GM23338 (cell line): ENCODE measurements at regions not wholly inside any gene's neighbourhood (a gene's known extent, or its start where the extent isn't known, plus 50 kb on each side); places are given as distances from the start of the nearest gene placed in this dataset.

Source experiments
- ATAC-seq: fragments of 200-7000 bp; cut with Tn5 transposase; 3 replicates; pipeline ENCODE4 v1.9.1; 2020
- DNase-seq: peaks from one replicate; pipeline ENCODE4 v3.0.0-alpha.2; 2015; ENCODE audit warnings: low spot score
- H2AFZ ChIP-seq: fragments of 200-600 bp; sonication (generic); 2 replicates; pipeline ENCODE4 v1.8.0; 2016; ENCODE audit warnings: antibody characterized with exemption, mild to moderate bottlenecking, moderate library complexity
- H3F3A ChIP-seq: fragments of 200-600 bp; sonication (generic); replicated peaks from 2 replicates; pipeline ENCODE4 v1.8.0; 2017; ENCODE audit warnings: antibody characterized with exemption, mixed run types, low read depth
- H3K27ac ChIP-seq: fragments of 200-600 bp; sonication (generic); 2 replicates; pipeline ENCODE4 v1.6.1; 2016; ENCODE audit warnings: low read depth
- H3K27me3 ChIP-seq: fragments of 200-600 bp; sonication (generic); 2 replicates; pipeline ENCODE4 v1.8.0; 2016; ENCODE audit warnings: mild to moderate bottlenecking, mixed run types, moderate library complexity; ENCODE audit not compliant: insufficient read depth
- H3K36me3 ChIP-seq: fragments of 200-600 bp; sonication (generic); 2 replicates; pipeline ENCODE4 v1.8.0; 2016; ENCODE audit warnings: mild to moderate bottlenecking; ENCODE audit not compliant: insufficient read depth
- H3K4me1 ChIP-seq: fragments of 200-600 bp; sonication (generic); 2 replicates; pipeline ENCODE4 v1.8.0; 2016; ENCODE audit warnings: mild to moderate bottlenecking, moderate library complexity; ENCODE audit not compliant: insufficient read depth
- H3K4me2 ChIP-seq: fragments of 200-600 bp; sonication (generic); 2 replicates; pipeline ENCODE4 v1.7.1; 2017; ENCODE audit warnings: mixed run types
- H3K4me3 ChIP-seq: fragments of 200-600 bp; sonication (generic); 2 replicates; pipeline ENCODE4 v1.6.1; 2016; ENCODE audit warnings: mixed run types
- H3K79me2 ChIP-seq: fragments of 200-600 bp; sonication (generic); replicated peaks from 2 replicates; pipeline ENCODE4 v1.8.0; 2017; ENCODE audit warnings: mild to moderate bottlenecking; ENCODE audit not compliant: insufficient read depth
- H3K9me2 ChIP-seq: fragments of 200-600 bp; sonication (generic); 2 replicates; pipeline ENCODE4 v1.8.0; 2017; ENCODE audit not compliant: insufficient read depth
- H4K20me1 ChIP-seq: fragments of 200-600 bp; sonication (generic); replicated peaks from 2 replicates; pipeline ENCODE4 v1.8.0; 2017; ENCODE audit warnings: mild to moderate bottlenecking; ENCODE audit not compliant: insufficient read depth
- H3K27ac Mint-ChIP-seq: 2 replicates; pipeline ENCODE4 v1.8.0; 2020; ENCODE audit warnings: inconsistent platforms, mild to moderate bottlenecking, moderate library complexity, mixed read lengths
- H3K27me3 Mint-ChIP-seq: 3 replicates; pipeline ENCODE4 v1.8.0; 2022; ENCODE audit warnings: low read depth, mild to moderate bottlenecking, moderate library complexity, mixed read lengths, inconsistent platforms; ENCODE audit not compliant: insufficient read depth, poor library complexity
- H3K36me3 Mint-ChIP-seq: 3 replicates; pipeline ENCODE4 v1.8.0; 2021; ENCODE audit warnings: low read depth, mild to moderate bottlenecking, inconsistent platforms, moderate library complexity, mixed read lengths
- H3K4me1 Mint-ChIP-seq: 3 replicates; pipeline ENCODE4 v1.8.0; 2020; ENCODE audit warnings: mild to moderate bottlenecking, inconsistent platforms, mixed read lengths
- H3K4me3 Mint-ChIP-seq: 3 replicates; pipeline ENCODE4 v1.8.0; 2021; ENCODE audit warnings: moderate library complexity, mild to moderate bottlenecking, inconsistent platforms, mixed read lengths
- H3K9me3 Mint-ChIP-seq: 3 replicates; pipeline ENCODE4 v1.8.0; 2020; ENCODE audit warnings: moderate library complexity, mild to moderate bottlenecking, inconsistent platforms, mixed read lengths
- CREB1 ChIP-seq: fragments of 250-450 bp; sonication (Bioruptor Pico); IDR thresholded peaks from 2 replicates; pipeline ENCODE4 v1.5.0; 2020; ENCODE audit warnings: low read depth, mild to moderate bottlenecking, moderate library complexity
- ETS1 ChIP-seq: IDR thresholded peaks from 2 replicates; pipeline ENCODE4 v1.6.1; 2016; ENCODE audit warnings: antibody characterized with exemption
- EZH2 ChIP-seq: fragments of 200-600 bp; sonication (generic); IDR thresholded peaks from one replicate; pipeline ENCODE4 v1.8.0; 2017; ENCODE audit warnings: antibody characterized with exemption, mild to moderate bottlenecking, low read depth; ENCODE audit not compliant: unreplicated experiment
- EZH2phosphoT487 ChIP-seq: fragments of 200-600 bp; sonication (generic); IDR thresholded peaks from one replicate; pipeline ENCODE4 v1.8.1; 2018; ENCODE audit warnings: antibody characterized with exemption; ENCODE audit not compliant: unreplicated experiment
- JUNB ChIP-seq: IDR thresholded peaks from one replicate; pipeline ENCODE4 v1.6.1; 2016; ENCODE audit warnings: antibody characterized with exemption; ENCODE audit not compliant: unreplicated experiment
- NANOG ChIP-seq: IDR thresholded peaks from 2 replicates; pipeline ENCODE4 v1.6.1; 2016; ENCODE audit warnings: antibody characterized with exemption, borderline replicate concordance
- POLR2AphosphoS5 ChIP-seq: IDR thresholded peaks from 2 replicates; pipeline ENCODE4 v1.6.1; 2016; ENCODE audit warnings: antibody characterized with exemption, low read depth
- REST ChIP-seq: IDR thresholded peaks from one replicate; pipeline ENCODE4 v1.6.1; 2018; ENCODE audit warnings: antibody characterized with exemption; ENCODE audit not compliant: unreplicated experiment
- STAT1 ChIP-seq: IDR thresholded peaks from one replicate; pipeline ENCODE4 v1.6.1; 2016; ENCODE audit warnings: antibody characterized with exemption; ENCODE audit not compliant: unreplicated experiment
- ZNF114 ChIP-seq: fragments of 250-450 bp; sonication (Bioruptor Pico); IDR thresholded peaks from 2 replicates; pipeline ENCODE4 v1.5.0; 2020; ENCODE audit warnings: mild to moderate bottlenecking, moderate library complexity
- ZNF331 ChIP-seq: fragments of 250-450 bp; sonication (Bioruptor Pico); IDR thresholded peaks from 2 replicates; pipeline ENCODE4 v1.5.0; 2020; ENCODE audit warnings: low read depth, mild to moderate bottlenecking, moderate library complexity
- TF ChIP-seq, protein P1 (sequence below): fragments of 250-450 bp; sonication (Bioruptor Pico); IDR thresholded peaks from 2 replicates; pipeline ENCODE4 v1.5.0; 2020; ENCODE audit warnings: mild to moderate bottlenecking, moderate library complexity

- TF ChIP-seq ZNF331 (no peak), EZH2phosphoT487 (no peak), NANOG (no peak), POLR2AphosphoS5 (no peak), ZNF114 (CRISPR knock-in tag) (no peak), STAT1 (no peak), EZH2 (no peak), REST (no peak)
These were observed 424.5 kb downstream of the VRK1 start (continued) for GRCh38 chr14:97221572-97222285.

DNA sequence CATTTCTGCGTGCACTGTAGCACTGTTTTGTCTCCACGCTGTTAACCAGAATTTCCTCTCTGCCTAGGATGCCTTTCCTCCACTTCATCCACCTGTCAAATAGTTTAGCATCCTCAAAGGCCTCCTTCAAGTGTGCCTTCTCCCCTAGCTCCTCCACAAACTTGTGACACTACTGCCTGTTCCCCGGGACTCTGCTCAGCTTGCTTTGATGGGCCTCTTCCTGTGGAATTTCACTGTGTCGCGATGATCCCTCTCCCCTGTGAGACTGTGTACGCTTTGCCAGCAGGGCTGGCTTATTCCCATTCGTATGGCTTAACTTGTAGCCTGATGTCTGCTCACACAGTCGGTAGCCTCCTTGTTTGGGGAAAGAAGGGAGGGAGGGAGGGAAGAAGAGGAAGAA lies 426.8 kb downstream of the VRK1 start:
- Histone ChIP-seq H2AFZ (0 out of 2 replicates have a peak overlapping the region, but pooled peaks have one; percentile 59), H3K4me3 (no peak overlapping the region), H3K27me3 (peaks cover 12% of the 10 kb centered on the region), H3K4me2 (no peak overlapping the region), H3K36me3 (no peaks in the 10 kb centered on the region), H3F3A (no peaks in the 10 kb centered on the region), H4K20me1 (no peaks in the 10 kb centered on the region), H3K27ac (no peak overlapping the region), H3K4me1 (peaks cover 8% of the 10 kb centered on the region), H3K79me2 (no peaks in the 10 kb centered on the region), H3K9me2 (no peaks in the 10 kb centered on the region)
- ATAC-seq (no peak), DNase-seq (no peak)
- H3K9me3 Mint-ChIP-seq: no peaks in the 10 kb centered on the region
- no peaks in the 10 kb centered on the region for H3K36me3 Mint-ChIP-seq
- H3K27me3 Mint-ChIP-seq: peaks cover 4% of the 10 kb centered on the region
- TF ChIP-seq, protein P1, sequence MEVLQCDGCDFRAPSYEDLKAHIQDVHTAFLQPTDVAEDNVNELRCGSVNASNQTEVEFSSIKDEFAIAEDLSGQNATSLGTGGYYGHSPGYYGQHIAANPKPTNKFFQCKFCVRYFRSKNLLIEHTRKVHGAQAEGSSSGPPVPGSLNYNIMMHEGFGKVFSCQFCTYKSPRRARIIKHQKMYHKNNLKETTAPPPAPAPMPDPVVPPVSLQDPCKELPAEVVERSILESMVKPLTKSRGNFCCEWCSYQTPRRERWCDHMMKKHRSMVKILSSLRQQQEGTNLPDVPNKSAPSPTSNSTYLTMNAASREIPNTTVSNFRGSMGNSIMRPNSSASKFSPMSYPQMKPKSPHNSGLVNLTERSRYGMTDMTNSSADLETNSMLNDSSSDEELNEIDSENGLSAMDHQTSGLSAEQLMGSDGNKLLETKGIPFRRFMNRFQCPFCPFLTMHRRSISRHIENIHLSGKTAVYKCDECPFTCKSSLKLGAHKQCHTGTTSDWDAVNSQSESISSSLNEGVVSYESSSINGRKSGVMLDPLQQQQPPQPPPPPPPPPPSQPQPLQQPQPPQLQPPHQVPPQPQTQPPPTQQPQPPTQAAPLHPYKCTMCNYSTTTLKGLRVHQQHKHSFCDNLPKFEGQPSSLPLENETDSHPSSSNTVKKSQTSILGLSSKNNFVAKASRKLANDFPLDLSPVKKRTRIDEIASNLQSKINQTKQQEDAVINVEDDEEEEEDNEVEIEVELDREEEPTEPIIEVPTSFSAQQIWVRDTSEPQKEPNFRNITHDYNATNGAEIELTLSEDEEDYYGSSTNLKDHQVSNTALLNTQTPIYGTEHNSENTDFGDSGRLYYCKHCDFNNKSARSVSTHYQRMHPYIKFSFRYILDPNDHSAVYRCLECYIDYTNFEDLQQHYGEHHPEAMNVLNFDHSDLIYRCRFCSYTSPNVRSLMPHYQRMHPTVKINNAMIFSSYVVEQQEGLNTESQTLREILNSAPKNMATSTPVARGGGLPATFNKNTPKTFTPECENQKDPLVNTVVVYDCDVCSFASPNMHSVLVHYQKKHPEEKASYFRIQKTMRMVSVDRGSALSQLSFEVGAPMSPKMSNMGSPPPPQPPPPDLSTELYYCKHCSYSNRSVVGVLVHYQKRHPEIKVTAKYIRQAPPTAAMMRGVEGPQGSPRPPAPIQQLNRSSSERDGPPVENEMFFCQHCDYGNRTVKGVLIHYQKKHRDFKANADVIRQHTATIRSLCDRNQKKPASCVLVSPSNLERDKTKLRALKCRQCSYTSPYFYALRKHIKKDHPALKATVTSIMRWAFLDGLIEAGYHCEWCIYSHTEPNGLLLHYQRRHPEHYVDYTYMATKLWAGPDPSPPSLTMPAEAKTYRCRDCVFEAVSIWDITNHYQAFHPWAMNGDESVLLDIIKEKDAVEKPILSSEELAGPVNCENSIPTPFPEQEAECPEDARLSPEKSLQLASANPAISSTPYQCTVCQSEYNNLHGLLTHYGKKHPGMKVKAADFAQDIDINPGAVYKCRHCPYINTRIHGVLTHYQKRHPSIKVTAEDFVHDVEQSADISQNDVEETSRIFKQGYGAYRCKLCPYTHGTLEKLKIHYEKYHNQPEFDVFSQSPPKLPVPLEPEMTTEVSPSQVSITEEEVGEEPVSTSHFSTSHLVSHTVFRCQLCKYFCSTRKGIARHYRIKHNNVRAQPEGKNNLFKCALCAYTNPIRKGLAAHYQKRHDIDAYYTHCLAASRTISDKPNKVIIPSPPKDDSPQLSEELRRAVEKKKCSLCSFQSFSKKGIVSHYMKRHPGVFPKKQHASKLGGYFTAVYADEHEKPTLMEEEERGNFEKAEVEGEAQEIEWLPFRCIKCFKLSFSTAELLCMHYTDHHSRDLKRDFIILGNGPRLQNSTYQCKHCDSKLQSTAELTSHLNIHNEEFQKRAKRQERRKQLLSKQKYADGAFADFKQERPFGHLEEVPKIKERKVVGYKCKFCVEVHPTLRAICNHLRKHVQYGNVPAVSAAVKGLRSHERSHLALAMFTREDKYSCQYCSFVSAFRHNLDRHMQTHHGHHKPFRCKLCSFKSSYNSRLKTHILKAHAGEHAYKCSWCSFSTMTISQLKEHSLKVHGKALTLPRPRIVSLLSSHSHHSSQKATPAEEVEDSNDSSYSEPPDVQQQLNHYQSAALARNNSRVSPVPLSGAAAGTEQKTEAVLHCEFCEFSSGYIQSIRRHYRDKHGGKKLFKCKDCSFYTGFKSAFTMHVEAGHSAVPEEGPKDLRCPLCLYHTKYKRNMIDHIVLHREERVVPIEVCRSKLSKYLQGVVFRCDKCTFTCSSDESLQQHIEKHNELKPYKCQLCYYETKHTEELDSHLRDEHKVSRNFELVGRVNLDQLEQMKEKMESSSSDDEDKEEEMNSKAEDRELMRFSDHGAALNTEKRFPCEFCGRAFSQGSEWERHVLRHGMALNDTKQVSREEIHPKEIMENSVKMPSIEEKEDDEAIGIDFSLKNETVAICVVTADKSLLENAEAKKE: no peak
- TF ChIP-seq JUNB (no peak), NANOG (no peak), STAT1 (no peak), ETS1 (no peak), CREB1 (CRISPR knock-in tag) (no peak), ZNF331 (no peak), POLR2AphosphoS5 (no peak)
- no peak overlapping the region for H3K27ac Mint-ChIP-seq
- no peak overlapping the region; the same call in 2 of the 3 replicates for H3K4me3 Mint-ChIP-seq
- peaks cover 30% of the 10 kb centered on the region for H3K4me1 Mint-ChIP-seq
